ENCODE measurements at regions not wholly inside any gene's neighbourhood (a gene's known extent, or its start where the extent isn't known, plus 50 kb on each side); places are given as distances from the start of the nearest gene placed in this dataset.
"Not testable (repeated sequence)": the region's sequence is repeated elsewhere in the genome, so short reads cannot be mapped to it uniquely, and the experiment has no call there.

DNA sequence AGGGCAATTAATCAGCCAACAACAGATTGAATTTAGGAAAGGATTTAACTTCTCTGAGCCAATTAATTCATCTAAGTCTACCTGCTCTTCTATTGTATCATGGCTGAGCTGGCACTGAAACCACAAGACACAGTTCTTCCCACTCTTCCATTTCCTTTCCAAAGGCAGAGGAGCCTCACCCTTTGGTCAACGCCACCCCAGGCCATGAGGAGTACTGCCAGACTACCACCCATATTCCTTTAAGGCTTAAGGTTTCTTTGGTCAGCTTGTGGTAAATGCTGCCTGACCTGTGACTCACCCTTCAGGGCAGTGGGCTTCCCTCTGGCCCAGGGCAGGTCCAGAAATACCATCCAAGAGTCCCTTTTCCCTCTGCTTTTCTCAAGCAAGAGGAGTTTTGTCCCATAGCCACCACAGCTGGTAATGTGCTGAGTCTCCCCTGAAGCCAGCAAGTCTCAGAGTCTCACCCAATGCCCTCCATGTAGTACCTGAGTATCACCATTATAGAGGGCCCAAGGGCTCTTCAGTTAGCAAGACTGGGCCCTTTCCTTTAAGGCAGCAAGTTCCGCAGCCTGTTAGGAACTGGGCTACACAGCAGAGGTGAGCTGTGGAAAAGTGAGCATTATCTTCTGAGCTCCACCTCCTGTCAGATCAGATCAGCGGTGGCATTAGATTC lies 900.5 kb upstream of the CRIM1 start:
- peak; percentile 10 for DNase-seq (ENCODE audit: low read depth)

DNA sequence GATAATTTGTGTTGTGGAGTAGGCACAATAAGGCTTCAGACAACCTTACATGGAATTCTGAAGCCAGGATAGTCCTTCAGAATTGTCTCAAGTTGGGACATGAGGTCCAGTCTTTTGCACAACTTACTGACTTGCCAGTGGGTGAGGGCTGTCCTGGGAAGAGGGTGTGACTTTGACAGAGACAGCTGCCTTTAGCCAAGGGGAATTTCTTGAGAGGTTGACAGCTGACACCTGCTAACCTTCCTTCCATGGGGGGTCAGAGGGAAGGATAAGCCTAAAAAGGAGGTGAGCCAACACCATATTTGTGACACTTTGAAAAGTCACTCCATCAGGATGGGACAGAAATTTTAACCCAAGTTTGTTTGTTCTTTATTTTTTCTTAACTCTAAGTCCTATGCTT lies 907.8 kb upstream of the CRIM1 start:
- DNase-seq (ENCODE audit: low read depth): no peak

DNA sequence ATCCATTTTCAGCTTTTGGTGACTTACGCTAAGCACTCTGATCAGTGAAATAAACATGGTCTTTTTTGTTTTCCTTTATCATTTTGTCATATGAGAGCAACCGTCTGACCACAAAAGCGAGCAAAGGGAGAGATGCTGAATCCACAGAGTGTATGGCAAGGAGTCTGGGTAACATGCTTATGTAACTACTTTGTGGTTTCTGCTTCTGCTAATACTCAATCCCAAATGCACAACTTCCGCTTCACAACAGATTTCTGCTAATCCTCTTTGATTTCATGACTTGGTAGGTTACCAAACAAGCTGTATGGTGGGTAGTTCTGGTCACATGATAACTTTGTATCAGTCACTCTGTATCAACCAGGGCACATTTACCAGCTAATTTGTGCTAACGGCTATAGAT lies 908.4 kb upstream of the CRIM1 start:
- no peak for DNase-seq (ENCODE audit: low read depth)

DNA sequence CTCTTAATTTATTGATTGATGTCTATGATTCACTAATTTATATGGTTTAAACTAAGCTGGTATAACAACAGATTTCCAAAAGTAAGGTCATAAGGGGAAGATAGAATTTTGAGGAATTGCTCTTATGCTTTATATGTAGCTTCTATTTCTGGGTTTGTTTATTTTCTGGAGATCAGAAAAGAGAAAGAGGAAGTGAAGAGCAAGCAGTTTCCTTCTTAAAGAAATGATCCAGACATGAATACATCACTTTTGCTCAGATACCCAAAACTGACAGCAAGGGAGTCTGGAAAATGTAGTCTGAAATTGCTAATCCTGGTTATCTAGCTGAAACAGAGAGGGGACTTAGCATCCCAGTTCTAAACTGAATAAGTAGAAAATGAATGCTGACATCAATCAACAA lies 912.5 kb upstream of the CRIM1 start:
- no peak for DNase-seq (ENCODE audit: low read depth)

DNA sequence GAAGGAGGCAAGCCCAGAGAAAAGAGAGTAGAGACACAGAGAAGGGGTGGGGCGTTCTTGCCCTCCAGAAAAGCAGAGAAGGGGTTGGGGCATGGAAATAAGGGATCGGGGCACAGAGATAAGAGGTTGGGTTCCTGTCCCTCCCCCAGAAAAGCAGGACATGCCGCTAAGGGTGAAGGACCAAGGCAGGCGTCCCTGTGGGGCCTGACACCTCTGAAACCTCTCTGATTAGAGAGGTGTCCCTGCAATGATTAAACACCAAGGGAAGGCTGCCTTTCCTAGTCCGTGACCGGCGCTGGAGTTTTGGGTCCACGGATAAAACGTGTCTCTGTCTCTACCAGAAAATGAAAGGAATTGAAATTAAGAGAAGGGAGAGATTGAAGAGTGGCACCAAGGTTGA lies 914.0 kb upstream of the CRIM1 start:
- DNase-seq (ENCODE audit: low read depth): not testable (repeated sequence)

DNA sequence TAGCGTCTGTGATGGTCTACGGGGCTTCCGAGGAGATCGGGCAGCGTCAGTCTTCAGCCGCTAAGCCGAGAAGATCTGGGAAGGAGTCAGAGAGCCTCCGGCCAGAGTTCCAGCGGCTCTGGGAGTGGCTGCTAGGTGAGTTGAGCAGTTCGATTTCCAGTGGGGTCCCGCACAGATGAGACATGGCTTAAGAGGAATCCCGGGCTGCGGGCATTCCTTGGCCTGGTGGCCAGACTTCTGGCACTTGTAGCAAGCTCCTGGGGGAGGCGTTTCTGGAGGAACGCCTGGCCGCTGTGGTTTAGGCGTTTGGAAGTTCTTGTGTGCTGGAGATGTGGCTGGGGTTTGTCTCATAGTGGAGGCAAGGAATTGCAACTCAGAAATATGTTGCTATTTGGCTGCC lies 915.3 kb upstream of the CRIM1 start:
- not testable (repeated sequence) for DNase-seq (ENCODE audit: low read depth)

DNA sequence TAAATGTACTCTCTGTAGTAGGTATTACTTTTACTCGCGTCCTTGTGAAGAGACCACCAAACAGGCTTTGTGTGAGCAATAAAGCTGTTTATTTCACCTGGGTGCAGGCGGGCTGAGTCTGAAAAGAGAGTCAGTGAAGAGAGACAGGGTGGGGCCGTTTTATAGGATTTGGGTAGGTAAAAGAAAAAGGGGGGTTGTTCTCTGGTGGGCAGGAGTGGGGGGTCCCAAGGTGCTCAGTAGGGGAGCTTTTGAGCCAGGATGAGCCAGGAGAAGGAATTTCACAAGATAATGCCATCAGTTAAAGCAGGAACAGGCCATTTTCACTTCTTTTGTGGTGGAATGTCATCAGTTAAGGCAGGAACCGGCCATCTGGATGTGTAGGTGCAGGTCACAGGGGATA lies 918.7 kb upstream of the CRIM1 start:
- not testable (repeated sequence) for DNase-seq (ENCODE audit: low read depth)

DNA sequence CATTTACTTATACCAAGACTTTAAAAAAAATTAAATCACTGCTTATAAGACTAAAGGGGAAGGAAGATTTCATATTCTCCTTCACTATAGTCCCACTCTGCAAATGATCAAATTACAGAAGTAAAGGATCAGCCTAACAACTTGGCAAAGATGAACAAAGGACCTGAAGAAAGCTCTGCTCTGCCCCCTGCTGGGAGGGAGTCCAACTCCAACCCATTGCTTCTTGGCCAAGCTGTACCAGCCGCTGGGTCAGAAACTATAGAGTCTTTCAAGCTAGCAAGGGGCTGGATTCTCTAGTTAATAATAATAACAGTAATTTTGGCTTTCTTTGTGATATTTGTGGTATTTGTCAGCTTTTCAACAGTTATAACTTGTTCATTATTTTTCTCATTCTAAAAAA lies 927.0 kb upstream of the CRIM1 start:
- peak; percentile 6 for DNase-seq (ENCODE audit: low read depth)

DNA sequence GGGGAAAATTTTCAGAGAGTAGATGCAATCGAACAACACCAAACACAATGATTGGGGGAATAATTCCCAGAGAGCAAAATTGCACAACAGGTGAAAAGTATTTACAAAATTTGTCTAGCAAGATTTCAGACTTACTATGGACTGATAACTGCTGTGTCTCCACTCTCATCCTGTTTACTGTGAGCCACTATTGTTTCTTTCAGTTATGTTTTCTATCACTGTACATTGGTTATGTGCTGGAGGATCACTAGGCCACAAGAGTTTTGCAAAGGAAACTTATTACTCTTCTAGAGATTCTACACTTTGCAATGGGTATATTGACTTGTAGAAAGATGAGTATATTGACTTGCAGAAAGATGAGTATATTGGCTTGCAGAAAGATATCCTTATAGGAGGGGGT lies 934.1 kb upstream of the CRIM1 start:
- no peak for DNase-seq (ENCODE audit: low read depth)

DNA sequence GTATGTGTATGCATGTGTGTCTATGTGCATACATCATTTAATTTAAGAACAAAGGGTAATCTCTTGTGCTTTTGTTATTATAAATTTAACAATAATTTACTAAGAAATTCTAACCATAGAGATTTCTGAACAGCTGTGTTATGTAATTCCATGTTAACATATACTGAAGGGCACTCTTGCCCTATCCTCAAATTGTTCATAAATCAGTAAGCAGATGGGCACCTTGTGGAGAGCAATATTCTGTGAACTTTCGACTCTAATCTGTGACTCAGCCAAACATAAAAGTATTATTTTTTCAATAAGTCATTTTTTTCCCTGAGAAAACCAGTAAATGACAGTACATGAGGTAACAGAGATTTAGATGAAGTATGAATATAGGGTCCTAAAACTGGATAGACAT lies 938.3 kb upstream of the CRIM1 start:
- no peak for DNase-seq (ENCODE audit: low read depth)

DNA sequence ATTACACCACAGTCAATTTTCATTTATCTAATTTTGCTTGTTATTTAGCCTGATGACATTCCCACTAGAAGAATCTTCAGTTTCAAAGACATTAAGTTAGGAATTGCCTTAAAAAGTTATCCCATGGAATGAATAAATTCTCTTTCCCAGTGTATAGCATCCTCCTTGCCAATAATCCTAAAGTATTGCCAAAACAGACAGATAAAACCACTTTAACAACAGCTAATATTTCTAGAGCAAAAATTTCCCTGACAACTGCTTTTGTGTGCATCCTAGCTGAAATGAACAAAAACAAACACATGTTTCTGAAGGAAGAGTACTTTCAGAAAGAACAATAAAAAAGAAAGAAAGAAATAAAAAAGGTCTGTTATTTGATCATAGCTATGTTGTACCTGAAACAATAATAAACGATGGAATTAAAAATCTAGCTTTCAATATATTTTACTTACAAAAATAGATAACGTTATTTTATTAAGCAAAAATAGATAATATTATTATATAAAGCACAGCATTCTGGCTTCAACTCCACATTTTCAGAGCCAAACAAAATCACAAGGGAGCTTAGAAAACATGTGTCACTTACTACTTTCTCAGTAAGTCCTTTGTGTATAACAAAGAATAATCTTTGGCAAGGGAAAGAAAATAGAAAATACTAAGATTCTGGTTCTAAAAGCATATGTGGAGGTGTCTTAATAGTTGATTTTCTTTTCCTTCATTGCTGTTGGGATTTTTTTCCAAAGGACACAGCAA lies 939.0 kb upstream of the CRIM1 start:
- DNase-seq (ENCODE audit: low read depth): no peak

DNA sequence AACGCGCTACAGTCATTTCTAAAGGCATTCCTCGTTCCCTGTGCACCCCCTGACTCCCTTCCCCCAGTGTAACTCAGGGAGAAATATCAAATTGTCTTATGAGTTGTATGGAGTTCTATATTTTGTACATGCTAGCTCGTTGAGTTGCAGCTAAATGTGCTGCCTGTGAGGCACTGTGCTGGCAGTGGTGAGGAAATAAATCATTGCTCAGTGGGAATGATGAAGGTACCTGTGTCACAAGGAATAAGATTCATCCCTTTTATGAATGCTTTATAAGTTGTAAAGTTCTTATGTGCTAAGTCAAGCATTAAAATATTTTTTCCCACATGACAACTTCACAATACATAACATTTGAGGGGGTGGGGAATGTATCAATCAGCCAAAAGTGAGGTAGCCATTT lies 939.6 kb upstream of the CRIM1 start:
- DNase-seq (ENCODE audit: low read depth): no peak

DNA sequence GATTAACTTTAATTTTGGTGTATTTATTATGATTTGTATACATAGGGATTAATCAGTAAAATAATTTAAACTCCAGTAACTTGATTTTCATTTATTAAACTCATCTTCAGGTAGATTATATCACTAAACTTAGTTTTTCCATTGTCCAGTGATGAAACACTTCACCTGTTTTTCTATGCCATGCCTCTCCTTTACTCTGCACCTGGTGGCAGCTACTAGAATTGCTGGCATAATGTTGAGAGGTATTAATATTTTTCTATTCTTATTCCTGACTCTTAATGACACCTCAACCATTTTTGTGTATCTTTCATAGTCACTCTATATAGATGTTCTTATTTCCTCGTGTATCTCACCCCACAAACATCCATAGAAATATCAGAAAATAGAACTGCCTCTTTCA lies 940.3 kb upstream of the CRIM1 start:
- no peak for DNase-seq (ENCODE audit: low read depth)

DNA sequence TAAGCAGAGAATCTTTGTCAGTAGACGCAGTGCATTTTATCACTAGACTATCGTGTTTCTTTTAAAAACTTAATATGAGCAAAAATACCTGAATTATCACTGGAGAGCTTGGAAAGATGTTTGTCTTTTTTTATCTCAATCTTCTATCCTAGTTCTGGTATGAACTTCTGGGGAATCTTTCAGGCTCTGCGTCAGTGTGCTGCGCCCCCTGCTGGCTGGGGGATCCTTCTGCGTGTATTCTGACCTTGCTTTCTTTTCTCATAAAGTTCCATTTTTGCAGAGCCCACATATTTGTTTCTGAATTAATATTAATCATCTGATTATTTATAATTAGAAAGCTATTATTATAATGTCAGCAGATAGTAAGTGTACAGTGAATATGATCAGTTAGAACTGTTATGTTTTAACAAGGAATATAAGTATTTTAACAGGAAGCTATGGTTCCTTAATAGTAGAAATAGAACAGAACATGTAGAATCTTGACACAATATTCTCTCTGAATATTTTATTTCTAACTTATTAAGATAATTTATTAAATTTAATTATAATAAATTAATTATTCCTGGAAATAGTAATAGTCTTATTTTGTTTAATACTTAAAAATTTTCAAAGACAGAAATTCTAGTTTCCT lies 945.0 kb upstream of the CRIM1 start:
- DNase-seq (ENCODE audit: low read depth): peak; percentile 32

DNA sequence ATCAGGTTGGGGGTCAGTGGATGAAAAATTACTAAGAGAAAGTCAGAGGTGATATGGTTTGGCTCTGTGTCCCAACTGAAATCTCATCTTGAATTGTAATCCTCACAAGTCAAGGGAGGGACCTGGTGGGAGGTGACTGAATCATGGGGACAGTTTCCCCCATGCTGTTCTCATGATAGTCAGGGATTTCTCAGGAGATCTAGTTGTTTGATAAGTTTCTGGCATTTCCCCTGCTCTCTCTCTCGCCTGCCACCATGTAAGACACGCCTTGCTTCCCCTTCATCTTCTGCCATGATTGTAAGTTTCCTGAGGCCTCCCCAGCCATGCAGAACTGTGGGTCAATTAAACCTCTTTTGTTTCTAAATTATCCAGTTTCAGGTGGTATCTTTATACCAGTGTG lies 945.8 kb upstream of the CRIM1 start:
- DNase-seq (ENCODE audit: low read depth): no peak

DNA sequence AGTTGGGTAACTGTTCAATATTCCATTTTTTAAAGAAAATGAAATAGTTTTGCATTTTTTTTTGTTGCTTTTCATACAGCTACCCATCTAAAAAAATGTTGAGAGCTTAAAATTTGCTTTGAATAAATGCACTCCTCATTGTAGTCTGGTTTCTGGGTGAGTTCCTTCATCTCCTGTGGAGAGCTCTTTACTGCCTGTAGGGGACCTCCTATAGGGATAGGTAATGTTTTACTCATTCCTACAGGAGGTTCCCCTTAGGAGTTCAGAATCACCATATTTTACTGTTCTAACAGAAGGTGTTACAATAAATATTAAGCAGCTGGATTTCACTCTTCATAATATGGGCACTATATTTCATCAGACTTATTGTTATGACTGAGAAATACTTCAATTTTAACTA lies 947.3 kb upstream of the CRIM1 start:
- no peak for DNase-seq (ENCODE audit: low read depth)

DNA sequence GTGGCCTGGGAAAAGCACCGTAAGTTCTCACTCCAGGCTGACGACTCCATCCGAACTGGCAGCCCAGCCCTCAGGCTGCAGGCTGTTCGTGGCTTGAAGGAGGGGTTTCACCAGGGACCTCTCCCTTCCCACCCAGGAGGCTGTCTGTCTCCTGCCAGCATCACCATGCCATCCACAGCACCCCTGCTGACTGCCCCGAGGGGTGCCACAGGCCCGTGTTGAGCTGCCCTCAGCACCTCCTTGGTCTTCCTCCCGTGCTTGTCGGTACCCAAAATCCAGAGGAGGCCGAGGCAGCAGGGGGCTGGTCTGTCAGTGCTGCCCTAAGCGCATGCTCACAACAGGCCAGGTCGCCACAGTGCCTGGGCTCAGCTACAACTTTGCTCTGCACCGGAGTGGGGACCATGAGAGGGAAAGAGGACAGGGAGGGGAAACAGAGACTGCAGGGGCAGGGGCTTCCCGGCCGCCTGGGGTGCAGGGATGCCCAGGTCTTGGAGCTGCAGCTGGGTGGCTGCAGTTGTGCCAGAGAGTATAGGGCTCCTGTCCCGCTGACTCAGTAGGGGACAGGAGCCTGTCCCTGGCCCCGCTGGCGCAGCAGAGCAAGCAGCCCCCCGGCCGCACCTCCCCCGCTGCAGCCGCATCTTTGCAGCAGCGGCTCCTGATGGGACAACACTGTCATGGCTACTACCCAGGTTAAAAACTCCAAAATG lies 963.7 kb upstream of the CRIM1 start:
- no peak for DNase-seq (ENCODE audit: low read depth)

DNA sequence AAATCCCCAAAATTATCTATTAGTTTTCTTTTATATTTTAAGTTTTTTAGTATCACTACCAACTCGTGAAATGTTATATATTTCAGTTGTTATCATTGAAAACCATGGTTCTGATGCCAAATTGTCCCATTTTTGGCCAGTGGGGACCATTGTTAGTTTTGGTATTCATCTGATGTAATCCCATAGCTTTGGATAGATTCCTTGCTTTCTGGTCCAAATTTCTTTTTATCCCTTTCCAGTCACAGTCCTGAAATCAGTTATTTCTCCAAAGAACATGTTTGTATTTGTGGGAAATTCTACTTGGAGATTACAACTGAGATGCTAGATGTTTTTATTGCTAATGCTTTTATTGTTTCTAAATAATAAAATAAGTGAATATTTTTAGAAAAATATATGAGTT lies 976.8 kb upstream of the CRIM1 start:
- no peak for DNase-seq (ENCODE audit: low read depth)

DNA sequence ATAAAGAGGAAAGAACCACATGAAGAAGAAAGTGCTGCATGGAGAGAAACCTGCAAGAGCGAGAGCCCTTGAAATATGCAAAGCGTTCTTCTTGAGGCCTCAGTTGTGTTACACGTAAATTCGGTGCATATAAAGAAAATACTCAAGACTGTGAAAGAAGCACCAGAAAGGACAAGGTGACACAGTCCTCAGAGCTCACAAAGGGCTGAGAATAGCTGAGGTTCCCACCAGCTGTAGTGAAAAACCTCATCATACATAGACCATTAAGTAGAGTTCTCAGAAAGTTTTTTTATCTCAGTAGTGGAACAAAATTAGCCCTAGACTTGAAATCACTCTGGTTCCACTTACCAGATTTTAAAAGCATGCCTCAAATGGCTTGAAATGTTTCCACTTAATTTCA lies 980.7 kb upstream of the CRIM1 start:
- DNase-seq (ENCODE audit: low read depth): no peak

DNA sequence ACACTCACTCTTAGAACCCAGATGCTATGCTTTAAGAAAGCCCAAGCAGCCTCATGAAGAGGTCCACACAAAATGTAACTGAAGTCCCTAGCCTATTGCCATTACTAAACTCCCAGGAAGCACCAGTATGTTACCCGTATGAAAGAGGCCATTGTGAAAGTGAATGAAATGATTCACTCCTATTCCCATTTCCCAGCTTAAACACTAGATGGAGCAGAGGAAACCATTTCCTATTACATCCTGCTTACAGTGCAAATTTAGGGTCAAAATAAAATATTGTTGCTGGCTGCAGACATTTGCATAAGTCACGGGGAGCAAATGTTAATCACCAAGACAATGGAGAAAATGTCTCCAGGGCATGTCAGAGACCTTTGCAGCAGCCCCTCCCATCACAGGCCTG lies 989.7 kb upstream of the CRIM1 start:
- no peak for DNase-seq (ENCODE audit: low read depth)

DNA sequence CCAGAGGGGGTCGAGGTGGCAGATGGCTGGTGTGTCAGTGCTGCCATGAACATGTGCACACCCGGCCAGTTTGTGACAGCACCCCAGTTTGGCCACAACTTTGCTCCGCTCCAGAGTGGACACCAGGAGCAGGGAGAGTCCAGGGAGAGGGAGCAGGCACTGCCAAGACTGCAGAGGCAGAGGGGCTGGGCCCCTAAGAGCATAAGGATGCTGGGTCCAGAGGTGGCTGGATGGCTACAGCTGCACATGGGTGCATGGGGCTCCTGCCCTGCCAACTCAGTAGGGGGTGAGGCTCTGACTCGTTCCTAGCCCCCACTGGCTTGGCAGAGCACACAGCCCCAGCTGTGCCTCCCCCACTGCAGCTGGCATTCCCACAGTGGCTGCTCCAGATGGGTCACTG lies 999.2 kb upstream of the CRIM1 start:
- no peak for DNase-seq (ENCODE audit: low read depth)

DNA sequence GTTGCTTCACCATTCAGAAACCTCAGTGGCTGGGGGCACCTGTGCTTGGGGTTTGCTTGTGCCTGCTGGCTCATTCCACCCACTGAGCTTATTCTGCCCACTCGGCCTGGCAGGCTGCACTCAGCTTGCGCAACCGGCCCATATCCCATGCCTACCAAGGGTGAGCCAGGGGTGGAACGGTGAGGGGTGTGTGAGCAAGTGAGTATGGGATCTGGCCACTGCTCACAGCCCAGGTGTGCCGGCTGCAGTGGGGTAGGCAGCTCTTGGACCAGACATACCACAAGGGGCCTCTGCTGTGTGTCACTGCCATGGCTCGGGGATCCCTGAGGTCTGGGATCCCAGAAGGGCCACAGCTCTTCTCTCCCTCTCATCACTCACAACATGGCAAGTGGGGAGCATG lies 1000.5 kb upstream of the CRIM1 start:
- no peak for DNase-seq (ENCODE audit: low read depth)

DNA sequence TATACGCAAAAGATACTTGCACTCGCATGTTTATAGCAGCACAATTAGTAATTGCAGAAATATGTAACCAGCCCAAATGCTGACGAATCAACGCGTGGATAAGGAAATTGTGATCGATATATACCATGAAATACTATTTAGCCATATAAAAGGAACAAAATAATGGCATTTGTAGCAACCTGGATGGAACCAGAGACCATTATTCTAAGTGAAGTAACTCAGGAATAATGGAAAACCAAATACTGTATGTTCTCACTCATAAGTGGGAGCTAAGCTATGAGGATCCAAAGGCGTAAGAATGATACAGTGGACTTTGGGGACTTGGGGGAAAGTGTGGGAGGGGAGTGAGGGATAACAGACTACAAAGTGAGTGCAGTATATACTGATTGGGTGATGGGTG lies 1008.0 kb upstream of the CRIM1 start:
- DNase-seq (ENCODE audit: low read depth): no peak

Measured in Daoy (cell line).